ENCODE measurements at regions not wholly inside any gene's neighbourhood (a gene's known extent, or its start where the extent isn't known, plus 50 kb on each side); places are given as distances from the start of the nearest gene placed in this dataset.

DNA sequence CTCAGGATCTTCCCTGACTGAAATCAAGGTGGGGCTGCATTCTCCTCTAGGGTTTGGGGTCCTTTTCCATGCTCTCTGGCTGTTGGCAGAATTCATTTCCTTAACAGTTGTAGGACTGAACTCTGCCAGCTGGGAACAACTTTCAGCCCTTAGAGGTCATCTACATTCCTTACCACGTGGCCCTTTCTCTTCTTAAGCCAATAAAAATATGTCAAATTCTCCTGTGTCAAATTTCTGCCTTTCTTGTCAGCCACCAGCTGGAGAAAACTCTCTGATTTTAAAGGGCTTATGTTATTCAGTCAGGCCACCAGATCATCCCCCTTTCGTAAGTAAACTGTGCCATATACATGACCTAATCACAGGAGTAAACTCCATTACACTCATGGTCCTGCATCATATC is 95.3 kb upstream of the IL6 start:
- Histone ChIP-seq H3K27me3 (ENCODE audit: insufficient read depth, low read length) (no peaks in the 10 kb centered on the region), H2AFZ (ENCODE audit: low read depth, low read length, poor library complexity, severe bottlenecking) (no peak overlapping the region), H3K4me1 (ENCODE audit: control insufficient read depth in 1 of 2, insufficient read depth in 2 of 2, low read length in 2 of 2) (no peaks in the 10 kb centered on the region), H3K4me3 (replicated peaks in 1 of 2; ENCODE audit: low read depth in 1 of 2, low read length in 2 of 2) (no peak overlapping the region), H3K27ac (ENCODE audit: low read depth, low read length) (no peak overlapping the region), H3K9me2 (ENCODE audit: insufficient read depth) (no peaks in the 10 kb centered on the region), H3K9ac (ENCODE audit: low read length) (no peak overlapping the region), H4K20me1 (ENCODE audit: insufficient read depth) (no peaks in the 10 kb centered on the region), H3K9me3 (ENCODE audit: control insufficient read depth in 1 of 2, insufficient read depth in 1 of 2, low read depth in 1 of 2, low read length in 2 of 2) (no peaks in the 10 kb centered on the region), H3K79me2 (ENCODE audit: insufficient read depth, low read length) (no peaks in the 10 kb centered on the region), H3K36me3 (ENCODE audit: control insufficient read depth in 1 of 2, insufficient read depth in 2 of 2, low read length in 2 of 2) (no peaks in the 10 kb centered on the region), H3K4me2 (ENCODE audit: low read length) (no peak overlapping the region)
- CTCF ChIA-PET, result no interaction called here
- no peak for DNase-seq (ENCODE audit: low read depth, low spot score)
- RAD21 ChIA-PET (ENCODE audit: low non-redundant PET in 1 of 2, low total read pairs in 2 of 2, uncharacterized antibody in 2 of 2, unreplicated experiment in 2 of 2), result no interaction called here
- TF ChIP-seq, protein P1, sequence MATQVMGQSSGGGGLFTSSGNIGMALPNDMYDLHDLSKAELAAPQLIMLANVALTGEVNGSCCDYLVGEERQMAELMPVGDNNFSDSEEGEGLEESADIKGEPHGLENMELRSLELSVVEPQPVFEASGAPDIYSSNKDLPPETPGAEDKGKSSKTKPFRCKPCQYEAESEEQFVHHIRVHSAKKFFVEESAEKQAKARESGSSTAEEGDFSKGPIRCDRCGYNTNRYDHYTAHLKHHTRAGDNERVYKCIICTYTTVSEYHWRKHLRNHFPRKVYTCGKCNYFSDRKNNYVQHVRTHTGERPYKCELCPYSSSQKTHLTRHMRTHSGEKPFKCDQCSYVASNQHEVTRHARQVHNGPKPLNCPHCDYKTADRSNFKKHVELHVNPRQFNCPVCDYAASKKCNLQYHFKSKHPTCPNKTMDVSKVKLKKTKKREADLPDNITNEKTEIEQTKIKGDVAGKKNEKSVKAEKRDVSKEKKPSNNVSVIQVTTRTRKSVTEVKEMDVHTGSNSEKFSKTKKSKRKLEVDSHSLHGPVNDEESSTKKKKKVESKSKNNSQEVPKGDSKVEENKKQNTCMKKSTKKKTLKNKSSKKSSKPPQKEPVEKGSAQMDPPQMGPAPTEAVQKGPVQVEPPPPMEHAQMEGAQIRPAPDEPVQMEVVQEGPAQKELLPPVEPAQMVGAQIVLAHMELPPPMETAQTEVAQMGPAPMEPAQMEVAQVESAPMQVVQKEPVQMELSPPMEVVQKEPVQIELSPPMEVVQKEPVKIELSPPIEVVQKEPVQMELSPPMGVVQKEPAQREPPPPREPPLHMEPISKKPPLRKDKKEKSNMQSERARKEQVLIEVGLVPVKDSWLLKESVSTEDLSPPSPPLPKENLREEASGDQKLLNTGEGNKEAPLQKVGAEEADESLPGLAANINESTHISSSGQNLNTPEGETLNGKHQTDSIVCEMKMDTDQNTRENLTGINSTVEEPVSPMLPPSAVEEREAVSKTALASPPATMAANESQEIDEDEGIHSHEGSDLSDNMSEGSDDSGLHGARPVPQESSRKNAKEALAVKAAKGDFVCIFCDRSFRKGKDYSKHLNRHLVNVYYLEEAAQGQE (IDR thresholded peaks at IDR 0.05; ENCODE audit: low read depth), result no peak
- BruUV-seq (replicated peaks), result no TSS peak
- intact Hi-C loops (cut with micrococcal nuclease), result no loop called here
- no peak for ATAC-seq
- POLR2A ChIA-PET, result no interaction called here

DNA sequence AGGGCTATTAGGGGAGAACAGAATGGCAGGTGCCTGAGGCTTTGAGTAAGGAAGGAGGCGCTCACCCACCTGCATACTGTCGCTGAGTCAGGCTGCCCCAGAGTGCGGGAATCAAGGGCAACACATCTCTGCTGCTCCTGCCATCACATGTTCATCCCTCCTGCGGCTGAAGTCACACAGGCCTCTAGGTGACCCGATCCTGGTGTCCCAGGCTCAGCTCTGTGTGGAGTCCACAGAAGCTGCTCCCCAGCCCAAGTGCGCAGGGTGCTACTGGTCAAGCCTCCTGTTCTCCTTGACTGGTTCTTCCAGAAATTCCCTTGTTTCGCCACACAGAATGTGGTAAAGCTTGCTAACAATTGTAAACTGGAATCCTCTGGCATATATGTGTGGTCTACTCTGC is 96.9 kb upstream of the IL6 start:
- POLR2A ChIA-PET, result no interaction called here
- intact Hi-C loops (cut with micrococcal nuclease), result no loop called here
- no peaks in the 10 kb centered on the region for H3K9me3 ChIP-seq (ENCODE audit: control insufficient read depth in 1 of 2, insufficient read depth in 1 of 2, low read depth in 1 of 2, low read length in 2 of 2)
- H4K20me1 ChIP-seq (ENCODE audit: insufficient read depth), result no peaks in the 10 kb centered on the region
- H3K27ac ChIP-seq (ENCODE audit: low read depth, low read length), result no peak overlapping the region
- H3K79me2 ChIP-seq (ENCODE audit: insufficient read depth, low read length), result no peaks in the 10 kb centered on the region
- RAD21 ChIA-PET (ENCODE audit: low non-redundant PET in 1 of 2, low total read pairs in 2 of 2, uncharacterized antibody in 2 of 2, unreplicated experiment in 2 of 2), result no interaction called here
- no peak overlapping the region for H3K4me3 ChIP-seq (replicated peaks in 1 of 2; ENCODE audit: low read depth in 1 of 2, low read length in 2 of 2)
- no peaks in the 10 kb centered on the region for H3K36me3 ChIP-seq (ENCODE audit: control insufficient read depth in 1 of 2, insufficient read depth in 2 of 2, low read length in 2 of 2)
- ATAC-seq, result no peak
- CTCF ChIA-PET, result no interaction called here
- H3K27me3 ChIP-seq (ENCODE audit: insufficient read depth, low read length), result no peaks in the 10 kb centered on the region
- no peaks in the 10 kb centered on the region for H3K9me2 ChIP-seq (ENCODE audit: insufficient read depth)
- BruUV-seq (replicated peaks), result no TSS peak
- DNase-seq (ENCODE audit: low read depth, low spot score), result no peak
- H2AFZ ChIP-seq (ENCODE audit: low read depth, low read length, poor library complexity, severe bottlenecking), result no peak overlapping the region
- no peaks in the 10 kb centered on the region for H3K4me1 ChIP-seq (ENCODE audit: control insufficient read depth in 1 of 2, insufficient read depth in 2 of 2, low read length in 2 of 2)
- H3K4me2 ChIP-seq (ENCODE audit: low read length), result no peak overlapping the region
- TF ChIP-seq SIN3A (IDR thresholded peaks at IDR 0.05; ENCODE audit: low read depth), result no peak
- no peak for TF ChIP-seq SP1 (IDR thresholded peaks at IDR 0.05; ENCODE audit: low read depth)
- TF ChIP-seq SRF (IDR thresholded peaks at IDR 0.05; ENCODE audit: low read depth), result no peak
- no peak overlapping the region for H3K9ac ChIP-seq (ENCODE audit: low read length)

All from HCT116 (cell line).